ENCODE measurements at regions not wholly inside any gene's neighbourhood (a gene's known extent, or its start where the extent isn't known, plus 50 kb on each side); places are given as distances from the start of the nearest gene placed in this dataset.

GRCh38 chr11:32318071-32319055, 117.0 kb downstream of the WT1 start:
- H3K27me3 Mint-ChIP-seq: peaks cover 29% of the 10 kb centered on the region
- no peak for DNase-seq
- peaks cover 18% of the 10 kb centered on the region for H3K4me1 Mint-ChIP-seq
- H3K9me3 Mint-ChIP-seq (ENCODE audit: low read depth): no peaks in the 10 kb centered on the region
- ATAC-seq: no peak
- no peaks in the 10 kb centered on the region for H3K36me3 Mint-ChIP-seq
- no peak overlapping the region for H3K27ac Mint-ChIP-seq
- CTCF ChIA-PET: interaction anchor here (1.2 kb wide), 1 partner anchor 13 kb away, joined by 3 read pairs; no protein-coding TSS in a partner anchor
- no peak overlapping the region for H3K4me3 Mint-ChIP-seq

- CTCF ChIA-PET: interaction anchor here (0.7 to 2.2 kb wide), 9 partner anchors 9 to 471 kb away, joined by 3 to 8 read pairs (median 5); partner anchors contain the start of gene CCDC73
- H3K4me3 Mint-ChIP-seq: no peak overlapping the region
- no peak for DNase-seq
- H3K4me1 Mint-ChIP-seq: no peaks in the 10 kb centered on the region
- ATAC-seq: no peak
- peaks cover 28% of the 10 kb centered on the region for H3K27me3 Mint-ChIP-seq
- no peaks in the 10 kb centered on the region for H3K9me3 Mint-ChIP-seq (ENCODE audit: low read depth)
- no peak overlapping the region for H3K27ac Mint-ChIP-seq
- no peaks in the 10 kb centered on the region for H3K36me3 Mint-ChIP-seq
Observed at GRCh38 chr11:32323814-32324130, 111.6 kb downstream of the WT1 start.

- H3K36me3 Mint-ChIP-seq: no peaks in the 10 kb centered on the region
- H3K4me3 Mint-ChIP-seq: no peak overlapping the region
- ATAC-seq: no peak
- H3K4me1 Mint-ChIP-seq: no peaks in the 10 kb centered on the region
- DNase-seq: no peak
- no peak overlapping the region for H3K27ac Mint-ChIP-seq
- peaks cover 25% of the 10 kb centered on the region for H3K27me3 Mint-ChIP-seq
- H3K9me3 Mint-ChIP-seq (ENCODE audit: low read depth): no peaks in the 10 kb centered on the region
- CTCF ChIA-PET: interaction anchor here (2.2 kb wide), 1 partner anchor 11 kb away, joined by 7 read pairs; no protein-coding TSS in a partner anchor
Observed at GRCh38 chr11:32325187-32325586, 110.2 kb downstream of the WT1 start.

GRCh38 chr11:32325725-32326124, 109.6 kb downstream of the WT1 start:
- ATAC-seq: no peak

GRCh38 chr11:32326522-32326921, 108.8 kb downstream of the WT1 start:
- H3K27ac Mint-ChIP-seq: no peak overlapping the region
- no peaks in the 10 kb centered on the region for H3K4me1 Mint-ChIP-seq
- no peak for DNase-seq
- CTCF ChIA-PET: no interaction called here
- no peak overlapping the region for H3K4me3 Mint-ChIP-seq
- ATAC-seq: no peak
- peaks cover 29% of the 10 kb centered on the region for H3K27me3 Mint-ChIP-seq
- H3K9me3 Mint-ChIP-seq (ENCODE audit: low read depth): no peaks in the 10 kb centered on the region
- H3K36me3 Mint-ChIP-seq: no peaks in the 10 kb centered on the region

More at GRCh38 chr11:32325725-32326124, 109.6 kb downstream of the WT1 start:
- peaks cover 24% of the 10 kb centered on the region for H3K27me3 Mint-ChIP-seq
- CTCF ChIA-PET: no interaction called here
- DNase-seq: no peak
- no peaks in the 10 kb centered on the region for H3K9me3 Mint-ChIP-seq (ENCODE audit: low read depth)
- no peaks in the 10 kb centered on the region for H3K36me3 Mint-ChIP-seq
- no peaks in the 10 kb centered on the region for H3K4me1 Mint-ChIP-seq
- no peak overlapping the region for H3K4me3 Mint-ChIP-seq
- no peak overlapping the region for H3K27ac Mint-ChIP-seq

- Mint-ChIP-seq H3K9me3 (ENCODE audit: low read depth) (no peaks in the 10 kb centered on the region), H3K36me3 (no peaks in the 10 kb centered on the region), H3K4me3 (no peak overlapping the region), H3K27me3 (peaks cover 40% of the 10 kb centered on the region), H3K27ac (no peak overlapping the region), H3K4me1 (peaks cover 14% of the 10 kb centered on the region)
- CTCF ChIA-PET: no interaction called here
- DNase-seq (no peak), ATAC-seq (no peak)
Observed at GRCh38 chr11:32328392-32328791, 106.9 kb downstream of the WT1 start.

GRCh38 chr11:32331098-32331497, 104.2 kb downstream of the WT1 start:
- H3K27me3 Mint-ChIP-seq: peaks cover 61% of the 10 kb centered on the region

GRCh38 chr11:32331792-32332191, 103.5 kb downstream of the WT1 start:
- CTCF ChIA-PET: interaction anchor here (0.7 kb wide), 1 partner anchor 13 kb away, joined by 3 read pairs; no protein-coding TSS in a partner anchor
- ATAC-seq: no peak
- Mint-ChIP-seq H3K27ac (no peak overlapping the region), H3K36me3 (peaks cover 1% of the 10 kb centered on the region), H3K9me3 (ENCODE audit: low read depth) (no peaks in the 10 kb centered on the region), H3K4me1 (peaks cover 17% of the 10 kb centered on the region), H3K27me3 (peaks cover 64% of the 10 kb centered on the region), H3K4me3 (no peak overlapping the region)
- no peak for DNase-seq

More at GRCh38 chr11:32331098-32331497, 104.2 kb downstream of the WT1 start:
- peaks cover 1% of the 10 kb centered on the region for H3K36me3 Mint-ChIP-seq
- no peaks in the 10 kb centered on the region for H3K9me3 Mint-ChIP-seq (ENCODE audit: low read depth)
- DNase-seq (no peak), ATAC-seq (no peak)
- H3K4me3 Mint-ChIP-seq: no peak overlapping the region
- CTCF ChIA-PET: interaction anchor here (0.7 kb wide), 1 partner anchor 12 kb away, joined by 3 read pairs; no protein-coding TSS in a partner anchor
- no peak overlapping the region for H3K27ac Mint-ChIP-seq
- H3K4me1 Mint-ChIP-seq: peaks cover 17% of the 10 kb centered on the region

- CTCF ChIA-PET: interaction anchor here (1.9 kb wide), 1 partner anchor 9 kb away, joined by 8 read pairs; no protein-coding TSS in a partner anchor
- Mint-ChIP-seq H3K36me3 (peaks cover 1% of the 10 kb centered on the region), H3K27me3 (peaks cover 57% of the 10 kb centered on the region), H3K27ac (no peak overlapping the region), H3K4me3 (peak overlapping the region; percentile 39), H3K4me1 (peaks cover 17% of the 10 kb centered on the region), H3K9me3 (ENCODE audit: low read depth) (no peaks in the 10 kb centered on the region)
- ATAC-seq (no peak), DNase-seq (no peak)
Observed at GRCh38 chr11:32332990-32333319, 102.4 kb downstream of the WT1 start.

- no peak for DNase-seq
- CTCF ChIA-PET: interaction anchor here (1.2 to 1.9 kb wide), 2 partner anchors 10 to 17 kb away, joined by 3 to 8 read pairs; no protein-coding TSS in a partner anchor
- Mint-ChIP-seq H3K4me1 (peaks cover 17% of the 10 kb centered on the region), H3K27me3 (peaks cover 57% of the 10 kb centered on the region), H3K27ac (no peak overlapping the region), H3K36me3 (peaks cover 1% of the 10 kb centered on the region), H3K9me3 (ENCODE audit: low read depth) (no peaks in the 10 kb centered on the region), H3K4me3 (peak overlapping the region; percentile 39)
- no peak for ATAC-seq
Observed at GRCh38 chr11:32333320-32333991, 101.9 kb downstream of the WT1 start.

- no peak for DNase-seq
- H3K9me3 Mint-ChIP-seq (ENCODE audit: low read depth): no peaks in the 10 kb centered on the region
- H3K4me1 Mint-ChIP-seq: peaks cover 17% of the 10 kb centered on the region
- H3K36me3 Mint-ChIP-seq: peaks cover 1% of the 10 kb centered on the region
- no peak overlapping the region for H3K27ac Mint-ChIP-seq
- ATAC-seq: no peak
- no peak overlapping the region for H3K4me3 Mint-ChIP-seq
- H3K27me3 Mint-ChIP-seq: peaks cover 56% of the 10 kb centered on the region
- CTCF ChIA-PET: interaction anchor here (1.9 kb wide), 1 partner anchor 11 kb away, joined by 8 read pairs; no protein-coding TSS in a partner anchor
Observed at GRCh38 chr11:32334822-32335221, 100.5 kb downstream of the WT1 start.

All from activated CD8-positive, alpha-beta memory T cell treated with anti-CD3 and anti-CD28 coated beads, Interleukin-2, amount 10 ng/mL, durations not matched to agents 7 days and 5 days (primary cell).